Fibroblast of skin of back (primary cell): ENCODE measurements at regions not wholly inside any gene's neighbourhood (a gene's known extent, or its start where the extent isn't known, plus 50 kb on each side); places are given as distances from the start of the nearest gene placed in this dataset.
A peak's percentile ranks its signal among the peaks of the same experiment; 100 is the strongest.
"Not testable (repeated sequence)": the region's sequence is repeated elsewhere in the genome, so short reads cannot be mapped to it uniquely, and the experiment has no call there.

Source experiments
- DNase-seq: peaks from one replicate; pipeline ENCODE4 v3.0.0-alpha.2; 2013

DNA sequence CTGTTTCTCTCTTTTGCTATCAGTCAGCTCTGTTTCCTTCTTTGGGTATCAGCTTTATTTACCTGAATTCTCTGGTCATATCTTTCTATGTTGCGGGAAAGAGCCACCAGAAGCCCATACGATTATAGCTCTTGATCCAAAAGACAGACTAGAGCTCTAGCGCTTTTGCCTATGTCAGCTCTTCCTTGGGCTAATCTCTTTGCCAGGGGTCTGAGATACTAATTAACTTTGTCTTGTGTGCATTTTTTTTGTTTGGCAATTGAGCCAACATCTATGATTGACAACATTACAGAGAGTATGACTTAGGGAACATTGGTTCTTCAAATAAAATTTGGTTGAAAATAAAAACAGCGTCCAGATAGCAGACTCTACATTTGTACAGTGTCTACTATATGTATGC is 603.0 kb downstream of the KCTD16 start:
- no peak for DNase-seq

DNA sequence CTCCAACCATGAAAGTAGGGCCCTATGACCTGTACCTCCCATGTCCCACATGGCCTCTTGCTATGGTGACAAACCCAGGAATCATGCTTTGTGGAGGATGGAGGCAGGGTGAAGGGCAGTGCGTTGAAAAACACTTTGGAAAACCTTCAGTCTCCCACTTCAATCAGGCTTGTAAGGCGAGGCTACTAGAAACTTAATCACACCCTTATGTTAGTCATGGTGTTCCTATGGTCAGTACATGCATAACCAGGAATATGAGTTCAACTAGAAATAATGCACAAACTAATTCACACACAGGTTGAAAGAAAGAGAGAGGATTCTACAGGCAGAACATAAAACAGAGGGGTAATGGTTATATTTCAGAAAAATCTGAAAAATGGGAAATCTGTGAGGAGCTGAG is 601.1 kb downstream of the KCTD16 start:
- DNase-seq, result no peak

DNA sequence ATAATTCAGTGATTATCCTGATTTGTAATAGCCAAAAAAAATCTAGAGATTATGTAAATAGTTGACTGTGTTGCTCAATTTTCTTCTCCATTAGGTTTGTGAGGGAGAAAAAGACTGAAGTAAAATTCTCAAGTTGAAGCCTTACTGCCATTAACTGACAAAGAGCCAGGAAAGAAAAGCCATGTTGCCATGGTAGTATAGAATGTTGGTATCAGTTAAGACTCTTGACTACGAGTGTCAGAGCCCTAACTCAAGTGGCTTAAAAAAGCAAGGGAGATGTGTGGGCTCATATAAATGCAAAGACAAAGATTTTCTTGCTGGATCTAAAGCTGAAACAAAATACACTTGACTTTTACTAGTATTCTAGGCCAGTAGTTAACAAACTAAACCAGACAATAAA is 571.7 kb downstream of the KCTD16 start:
- DNase-seq, result no peak

DNA sequence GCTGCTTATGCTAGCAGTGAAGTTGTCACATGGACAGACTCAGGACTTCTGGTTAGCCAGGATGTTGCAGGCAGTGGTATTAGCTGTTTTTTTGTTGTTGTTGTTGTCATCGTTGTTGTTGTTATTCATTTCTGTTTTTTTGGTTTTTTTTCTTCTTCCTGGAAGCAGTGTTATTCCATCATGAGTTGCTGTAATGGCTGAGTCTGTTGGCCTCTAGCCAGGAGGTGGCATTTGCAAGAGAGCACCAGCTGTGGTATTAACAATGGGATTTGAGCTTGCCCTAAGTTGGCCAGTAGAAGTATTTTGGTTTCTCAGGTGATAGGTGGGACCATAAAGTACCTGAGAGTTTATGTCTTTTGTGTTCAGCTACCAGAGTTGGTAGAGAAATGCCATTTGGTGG is 561.1 kb downstream of the KCTD16 start:
- no peak for DNase-seq

DNA sequence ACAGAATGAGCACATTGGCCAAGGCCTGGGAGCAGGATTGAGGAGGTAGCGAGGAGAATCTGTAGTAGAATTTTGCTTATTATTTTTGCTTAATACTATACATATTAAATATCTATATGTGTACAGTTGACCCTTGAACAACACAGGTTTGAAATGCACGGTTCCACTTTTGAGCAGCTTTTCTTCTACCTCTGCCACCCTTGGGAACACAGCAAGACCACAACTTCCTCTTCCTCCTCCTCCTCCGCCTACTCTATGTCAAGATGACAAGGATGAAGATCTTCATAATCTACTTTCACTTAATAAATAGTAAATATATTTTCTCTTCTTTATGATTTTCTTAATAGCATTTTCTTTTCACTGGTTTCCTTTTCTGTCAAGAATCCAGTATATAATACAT is 541.4 kb downstream of the KCTD16 start:
- no peak for DNase-seq

DNA sequence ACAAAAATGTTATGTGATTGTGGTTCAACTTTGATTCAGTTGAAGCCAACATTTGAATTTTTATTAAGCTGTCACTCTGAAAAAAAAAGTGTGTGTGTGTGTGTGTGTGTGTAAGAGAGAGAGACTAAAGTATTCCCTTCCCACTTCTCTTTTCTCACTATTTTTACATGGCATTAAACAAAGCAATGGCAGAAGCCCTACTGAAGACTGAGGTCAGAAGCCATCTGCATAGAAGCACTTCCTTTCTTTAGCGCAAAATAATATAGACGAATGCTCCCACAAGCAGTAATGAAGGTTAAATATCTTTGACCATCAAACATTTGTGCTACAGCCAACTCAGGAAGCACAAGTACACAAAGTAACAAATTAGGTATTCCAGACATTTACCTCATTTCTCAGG is 540.5 kb downstream of the KCTD16 start:
- no peak for DNase-seq

DNA sequence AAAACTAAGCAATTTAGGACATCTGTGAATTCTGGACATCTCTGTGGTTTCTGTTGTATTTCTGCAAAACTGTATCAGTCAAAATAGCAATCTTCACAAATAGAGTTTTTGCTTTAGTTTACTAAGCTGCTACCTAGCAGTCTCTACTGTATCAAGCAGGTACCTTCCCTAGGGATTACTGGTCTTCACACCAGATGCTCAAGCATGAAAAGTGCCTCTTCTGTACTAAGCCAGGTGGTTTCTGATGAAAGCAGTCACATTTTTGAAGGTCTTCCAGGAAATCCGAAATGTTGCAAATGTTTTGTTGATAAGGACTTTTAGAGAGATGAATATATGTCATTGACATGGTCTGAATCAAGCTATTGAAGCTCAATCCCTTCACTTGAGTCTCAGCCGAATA is 540.0 kb downstream of the KCTD16 start:
- DNase-seq, result no peak

DNA sequence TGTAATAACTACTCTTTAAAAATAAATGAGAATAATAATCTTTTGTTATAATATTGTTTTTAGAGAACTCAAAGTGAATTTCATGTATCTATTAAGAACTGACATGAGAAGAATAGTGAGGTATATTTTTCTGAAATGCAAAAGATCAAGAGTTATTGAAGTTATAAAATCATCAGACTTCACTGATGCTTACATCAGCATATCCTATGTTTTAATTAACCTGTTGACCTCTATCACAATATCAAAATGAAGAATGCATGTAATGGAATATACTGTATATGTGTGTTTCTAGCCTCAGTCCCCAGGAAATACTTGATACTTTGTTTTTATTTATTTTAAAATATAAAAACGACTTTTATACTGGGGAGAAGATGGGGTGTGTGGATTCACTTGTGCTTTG is 533.1 kb downstream of the KCTD16 start:
- DNase-seq, result no peak

DNA sequence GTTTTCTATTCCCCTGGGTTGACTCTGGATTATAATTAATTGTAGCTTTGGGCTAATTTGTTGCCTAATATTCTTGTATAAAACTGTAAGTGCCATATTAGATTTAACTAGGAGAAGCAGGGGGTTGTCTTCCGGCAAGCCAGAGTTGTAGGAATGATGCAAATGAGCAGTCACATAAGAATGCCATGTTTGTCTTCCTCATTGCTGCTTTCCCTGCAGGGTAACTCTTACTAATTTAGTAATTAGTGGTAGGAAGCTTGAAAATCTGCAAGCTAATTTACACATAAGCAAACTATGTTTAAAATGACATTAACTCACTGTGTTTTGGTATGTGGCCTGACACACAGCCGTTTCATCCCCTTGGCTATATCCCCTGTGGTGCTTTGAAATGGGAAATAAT is 527.8 kb downstream of the KCTD16 start:
- DNase-seq, result peak; percentile 56

DNA sequence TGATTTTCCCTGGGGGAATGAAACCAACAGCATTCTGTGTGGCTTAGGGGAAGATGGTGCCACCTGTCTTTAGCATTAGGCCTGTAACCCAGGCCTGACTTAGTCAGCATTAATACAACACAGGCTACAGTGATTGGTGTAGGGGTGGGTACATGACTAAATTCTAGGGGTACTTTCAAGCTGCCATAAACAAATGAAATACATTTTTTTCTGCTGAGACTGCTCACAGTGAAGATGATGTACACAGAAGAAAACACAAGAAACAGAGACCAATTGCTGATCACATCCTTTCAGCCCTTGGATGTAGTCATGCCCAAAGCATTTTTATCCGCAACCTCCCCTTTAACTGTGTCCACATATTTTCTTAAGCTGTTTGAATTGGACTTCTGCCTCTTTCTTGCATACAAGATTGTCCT is 527.2 kb downstream of the KCTD16 start:
- peak; percentile 99 for DNase-seq

DNA sequence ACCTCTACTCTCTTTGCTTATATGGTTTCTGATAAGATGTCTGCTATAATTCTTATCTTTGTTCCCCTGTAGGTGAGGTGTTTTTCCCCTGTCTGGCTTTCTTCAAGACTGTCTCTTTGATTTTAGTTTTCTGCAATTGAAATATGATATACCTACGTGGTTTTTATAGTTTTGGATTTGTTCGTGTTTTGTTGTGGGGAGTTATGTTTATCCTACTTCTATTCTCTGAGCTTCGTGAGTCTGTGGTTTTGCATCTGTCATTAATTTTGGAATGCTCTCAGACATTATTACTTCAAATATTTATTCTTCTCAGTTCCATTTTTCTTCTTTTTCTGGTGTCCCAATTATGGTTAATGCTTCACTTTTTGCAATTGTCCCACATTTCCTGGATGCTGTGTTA is 521.3 kb downstream of the KCTD16 start:
- DNase-seq, result peak; percentile 23

DNA sequence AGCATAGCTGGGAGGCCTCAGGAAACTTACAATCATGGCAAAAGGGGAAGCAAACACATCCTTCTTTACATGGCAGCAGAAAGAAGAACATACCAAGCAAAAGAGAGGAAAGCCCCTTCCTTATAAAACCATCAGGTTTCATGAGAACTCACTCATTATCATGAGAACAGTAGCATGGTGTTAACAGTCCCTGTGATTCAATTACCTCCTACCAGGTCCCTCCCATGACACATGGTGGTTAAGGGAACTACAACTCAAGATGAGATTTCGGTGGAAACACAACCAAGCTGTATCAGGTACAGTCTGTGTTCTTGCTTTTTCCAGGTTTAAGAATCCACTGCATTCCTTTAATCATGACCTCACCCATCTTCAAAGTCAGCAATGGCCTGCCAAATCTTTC is 514.2 kb downstream of the KCTD16 start:
- no peak for DNase-seq

DNA sequence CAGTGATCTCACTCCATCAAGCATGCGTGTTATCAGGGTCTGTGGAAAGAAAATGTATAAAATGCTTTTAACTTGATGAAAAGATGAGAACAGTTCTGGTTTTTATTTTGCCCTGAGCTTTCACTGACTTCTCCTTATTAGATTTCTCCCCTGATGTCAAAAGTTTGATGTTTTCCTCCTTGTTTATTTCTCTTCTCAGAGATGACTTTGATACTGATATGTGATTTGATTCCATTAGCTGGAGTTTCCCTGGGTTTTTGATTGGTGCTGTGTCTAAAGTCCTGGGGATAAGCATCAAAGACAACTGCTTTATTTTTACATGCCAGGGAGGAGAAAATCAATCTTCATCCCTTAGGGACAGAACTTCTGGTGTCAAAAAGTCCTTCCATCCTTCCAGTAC is 510.0 kb downstream of the KCTD16 start:
- DNase-seq, result no peak

DNA sequence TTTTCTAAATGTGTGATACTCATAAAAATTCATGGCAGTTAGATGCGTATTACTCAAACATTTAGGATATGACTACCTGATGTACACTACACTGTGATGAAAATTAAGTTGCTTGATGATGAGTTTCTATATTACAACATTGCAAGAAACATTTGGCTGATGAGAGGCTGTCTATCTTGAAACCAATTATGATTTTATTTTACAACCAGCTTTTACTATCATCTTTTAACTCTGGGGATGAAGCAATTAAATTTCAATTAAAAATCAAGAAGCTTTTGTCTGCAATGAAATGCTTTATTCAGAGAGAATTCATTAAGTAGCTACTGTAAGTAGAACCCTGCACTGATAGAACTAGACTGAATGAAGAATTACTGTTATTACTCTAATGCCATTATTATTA is 500.4 kb downstream of the KCTD16 start:
- no peak for DNase-seq

DNA sequence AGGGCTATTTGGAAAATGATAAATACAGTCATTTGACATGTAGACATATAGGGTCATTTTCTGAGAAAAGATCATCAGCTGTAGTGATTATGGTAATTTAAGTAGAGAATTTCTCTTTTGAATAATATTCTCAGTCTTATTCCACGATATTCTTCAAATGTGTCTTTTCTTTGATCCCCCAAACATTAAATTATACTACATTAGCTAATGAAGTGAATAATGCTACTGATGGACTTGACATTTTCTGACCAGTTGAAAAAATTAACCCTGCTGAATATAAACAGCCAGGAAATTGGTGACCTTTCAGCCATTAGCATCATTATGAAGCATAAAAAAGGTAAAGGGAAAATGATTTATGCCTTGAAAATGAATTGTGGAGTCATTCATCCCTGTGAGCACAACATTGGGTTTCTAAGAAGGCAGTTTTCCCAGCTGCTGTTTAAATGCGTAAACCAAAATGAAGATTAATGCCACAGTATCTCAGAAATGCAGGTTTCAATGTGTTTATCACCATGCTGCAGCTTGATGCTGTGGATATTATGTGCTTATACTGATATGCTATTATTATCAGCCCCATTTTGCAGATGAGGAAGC is 489.1 kb downstream of the KCTD16 start:
- DNase-seq, result no peak

DNA sequence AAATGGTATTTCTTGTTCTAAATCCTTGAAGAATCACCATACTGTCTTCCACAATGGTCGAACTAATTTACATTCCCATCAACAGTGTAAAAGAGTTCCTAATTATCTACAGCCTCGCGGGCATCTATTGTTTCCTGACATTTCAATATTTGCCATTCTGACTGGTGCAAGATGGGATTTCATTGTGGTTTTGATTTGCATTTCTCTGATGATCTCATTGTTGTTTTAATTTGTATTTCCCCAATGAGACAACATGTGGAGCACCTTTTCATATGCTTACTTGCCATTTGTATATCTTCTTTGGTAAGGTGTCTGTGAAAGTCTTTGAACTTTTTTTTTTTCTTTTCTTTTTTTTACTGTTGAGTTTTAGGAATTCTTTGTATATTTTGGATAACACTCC is 473.6 kb downstream of the KCTD16 start:
- DNase-seq, result no peak

DNA sequence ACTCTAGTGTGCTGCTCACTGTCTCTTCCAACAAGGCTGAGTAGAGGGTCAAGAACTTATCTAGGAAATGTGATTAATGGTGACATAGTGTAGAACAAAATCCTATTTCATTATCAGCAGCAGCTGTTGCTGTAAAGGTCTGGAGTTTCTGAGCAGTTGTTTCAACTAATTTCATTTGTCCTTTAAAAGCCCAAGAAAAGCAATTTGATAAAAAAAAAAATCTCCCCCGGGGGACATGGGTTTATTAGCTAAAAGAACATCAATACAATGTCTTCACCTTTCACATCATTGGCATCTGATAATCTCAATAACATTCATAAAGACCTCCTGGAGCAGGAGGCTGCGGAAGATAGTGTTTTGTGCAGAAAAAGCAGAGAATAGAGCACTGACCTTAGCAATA is 468.1 kb downstream of the KCTD16 start:
- no peak for DNase-seq

DNA sequence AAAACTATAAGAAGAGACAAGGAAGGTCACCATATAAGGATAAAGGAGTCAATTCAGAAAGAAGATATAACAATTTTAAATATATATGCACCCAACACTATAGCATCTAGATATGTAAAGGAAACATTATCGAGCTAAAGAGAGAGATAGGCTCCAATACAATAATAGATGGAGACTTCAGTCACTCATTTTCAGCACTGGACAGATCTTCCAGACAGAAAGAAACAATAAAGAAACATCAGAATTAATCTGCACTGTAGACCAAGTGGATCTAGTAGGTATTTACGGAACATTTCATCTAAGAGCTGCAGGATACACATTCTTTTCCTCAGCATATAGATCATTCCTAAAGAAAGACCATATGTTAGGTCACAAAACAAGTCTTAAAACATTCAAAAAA is 463.5 kb downstream of the KCTD16 start:
- DNase-seq, result no peak

DNA sequence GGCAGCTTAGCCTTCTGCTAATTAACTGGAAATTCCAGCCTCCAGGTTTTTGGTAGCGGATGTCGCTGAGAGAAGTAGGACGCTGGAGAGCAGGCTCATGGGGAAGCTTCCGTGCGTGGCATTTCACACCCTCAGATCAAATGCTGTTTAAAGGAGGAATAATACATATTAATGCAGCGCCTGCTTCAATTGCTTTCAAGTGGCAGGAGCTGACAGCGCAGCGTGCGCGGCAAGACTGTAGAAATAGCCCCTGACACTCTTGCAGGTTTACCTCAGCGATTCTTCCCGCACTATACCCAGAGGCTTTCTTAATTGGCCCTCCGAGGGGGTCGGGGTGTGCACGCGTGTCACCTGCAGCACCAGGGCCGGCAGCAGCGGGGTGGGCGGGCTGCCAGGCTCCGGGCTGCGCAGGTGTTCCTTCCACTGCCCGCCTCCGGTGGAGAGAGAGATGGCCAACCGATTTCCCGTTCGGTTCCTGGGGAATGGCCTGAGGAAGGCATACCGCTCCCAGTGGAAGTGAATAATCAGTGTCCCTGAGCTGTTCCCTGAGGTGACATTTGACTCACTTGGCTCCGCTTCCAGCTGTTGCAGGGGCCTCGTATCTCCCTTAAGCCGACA is 427.9 kb downstream of the KCTD16 start:
- no peak for DNase-seq

DNA sequence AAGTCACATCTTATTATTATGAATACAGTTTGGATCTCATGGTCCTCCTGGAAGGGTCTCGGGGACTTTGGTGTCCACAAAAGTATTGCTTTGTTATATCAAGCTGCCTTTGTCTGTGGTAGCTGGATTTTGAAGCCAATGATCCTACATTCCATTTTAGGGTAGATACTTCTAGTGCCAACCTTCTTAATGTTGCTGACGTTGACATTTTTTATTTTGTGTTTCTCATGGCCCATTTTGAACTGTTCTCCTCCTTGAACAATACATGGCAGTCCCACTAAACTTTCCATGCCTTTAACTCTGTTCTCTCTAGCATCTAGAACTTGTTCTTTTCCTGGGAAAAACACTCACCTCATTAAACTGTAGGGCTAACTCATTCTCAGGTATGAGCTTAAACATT is 425.8 kb downstream of the KCTD16 start:
- DNase-seq, result no peak

DNA sequence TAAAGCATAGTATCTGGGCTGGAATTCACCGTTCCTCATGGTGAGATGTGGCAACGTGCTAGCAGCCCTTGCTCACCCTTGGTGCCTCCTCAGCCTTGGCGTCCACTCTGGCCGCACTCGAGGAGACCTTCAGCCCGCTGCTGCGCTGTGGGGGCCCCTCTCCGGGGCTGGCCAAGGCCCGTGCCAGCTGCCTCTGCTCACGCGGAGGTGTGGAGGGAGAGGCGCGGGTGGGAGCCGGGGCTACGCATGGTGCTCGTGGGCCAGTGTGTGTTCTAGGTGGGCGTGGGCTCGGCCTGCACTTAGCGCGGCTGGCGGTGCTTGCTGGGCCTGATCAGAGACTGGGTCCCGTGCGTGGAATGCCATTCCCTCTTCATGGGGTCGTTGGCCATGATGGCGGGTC is 424.2 kb downstream of the KCTD16 start:
- DNase-seq, result no peak

DNA sequence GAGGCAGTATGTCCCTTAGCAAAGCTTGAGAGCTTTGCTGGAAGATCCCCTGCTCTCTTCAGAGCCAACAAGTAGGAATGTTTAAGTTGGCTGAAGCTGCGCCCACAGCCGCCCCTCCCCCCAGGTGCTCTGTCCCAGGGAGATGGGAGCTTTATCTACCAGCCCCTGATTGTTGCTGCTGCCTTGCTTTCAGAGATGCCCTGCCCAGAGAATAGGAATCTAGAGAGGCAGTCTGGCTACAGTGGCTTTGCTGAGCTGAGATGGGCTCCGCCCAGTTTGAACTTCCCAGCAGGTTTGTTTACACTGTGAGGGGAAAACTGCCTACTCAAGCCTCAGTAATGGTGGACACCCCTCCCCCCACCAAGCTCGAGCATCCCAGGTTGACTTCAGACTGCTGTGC is 423.6 kb downstream of the KCTD16 start:
- DNase-seq, result not testable (repeated sequence)

DNA sequence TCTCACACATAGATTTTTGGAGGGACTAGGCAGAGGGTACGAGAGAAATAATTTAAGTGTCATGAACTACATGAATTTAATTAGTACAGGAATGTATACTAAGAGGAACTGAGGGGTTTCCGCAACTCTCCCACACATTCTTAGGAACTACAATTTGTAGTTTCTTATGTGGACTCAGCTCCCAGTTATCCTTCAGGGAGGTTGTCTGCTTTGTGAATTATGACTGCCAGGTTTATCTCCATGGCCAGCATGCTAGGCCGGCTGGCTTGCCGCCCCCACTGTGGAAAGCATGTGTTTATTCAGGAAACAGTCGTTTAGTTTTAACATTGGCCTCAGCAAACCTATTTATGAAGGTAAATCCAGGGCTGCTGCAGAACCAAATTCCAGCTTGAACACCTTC is 415.0 kb downstream of the KCTD16 start:
- DNase-seq, result no peak

DNA sequence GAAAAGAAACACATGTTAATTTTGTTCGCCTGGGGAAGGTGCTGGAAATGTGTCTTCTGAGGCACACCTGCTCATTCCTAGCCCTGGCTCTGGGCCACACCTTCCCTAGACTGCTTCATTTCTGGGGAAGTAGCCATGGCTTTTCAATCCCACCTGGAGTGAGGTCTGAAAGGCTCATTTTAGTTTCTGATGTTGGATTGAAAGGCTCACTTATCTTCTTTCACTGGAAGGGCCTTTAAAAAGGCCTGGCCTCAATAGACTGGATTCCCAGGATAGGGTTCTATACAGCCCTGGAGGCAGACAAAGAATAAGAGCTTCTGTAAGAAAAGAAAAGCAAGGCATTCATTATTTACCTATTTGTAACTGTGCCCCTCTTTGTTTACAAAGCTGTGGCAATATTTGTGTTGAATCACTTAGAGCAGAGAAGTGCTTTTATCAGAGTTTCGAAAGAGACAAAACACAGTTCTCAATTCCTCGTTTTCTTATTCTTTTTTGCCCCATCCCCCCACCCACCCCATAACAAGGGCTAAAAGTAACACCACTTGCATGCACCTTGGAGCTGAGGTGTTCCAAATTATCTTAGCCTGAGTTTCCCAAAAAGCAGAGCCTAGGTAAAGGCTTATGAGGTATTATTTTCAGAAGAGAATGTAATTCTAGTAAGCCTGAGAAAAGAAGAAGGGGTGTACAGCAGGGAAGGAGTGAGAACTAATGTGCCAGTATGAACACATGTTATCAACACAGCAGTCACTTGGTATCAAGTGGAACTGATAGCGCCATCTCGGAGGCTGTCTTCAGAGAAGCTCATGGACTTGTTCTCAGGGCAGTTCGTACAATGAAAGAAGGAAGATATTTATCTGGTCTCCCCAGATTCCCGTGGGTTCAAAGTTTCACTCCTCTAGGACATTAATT is 413.1 kb downstream of the KCTD16 start:
- no peak for DNase-seq
